K562 (cell line): ENCODE measurements at regions not wholly inside any gene's neighbourhood (a gene's known extent, or its start where the extent isn't known, plus 50 kb on each side); places are given as distances from the start of the nearest gene placed in this dataset.

Experiments used
- BCL6 ChIP-seq: fragments of 250-450 bp; sonication (Bioruptor Pico); IDR thresholded peaks from 2 replicates; pipeline ENCODE4 v1.4.0; 2020
- CREB3 ChIP-seq: fragments of 450-650 bp; conservative IDR thresholded peaks from 2 replicates; pipeline ENCODE4 v1.6.1; 2016; ENCODE audit warnings: missing genetic modification characterization, low read depth, mild to moderate bottlenecking, missing compliant biosample characterization, moderate library complexity
- CTCF ChIP-seq, 3 experiments: IDR thresholded peaks in 2 of 3; conservative IDR thresholded peaks in 1 of 3; 2 replicates each; pipeline ENCODE4 v1.5.1; 2011 to 2012; ENCODE audit warnings: low read length in 3 of 3, mild to moderate bottlenecking in 3 of 3, control low read depth in 2 of 3, improper control_type of control experiment in 1 of 3, inconsistent platforms in 1 of 3, low read depth in 1 of 3, mixed read lengths in 1 of 3, moderate library complexity in 1 of 3; ENCODE audit not compliant: insufficient read depth in 2 of 3
- DPF2 ChIP-seq: fragments of 450-650 bp; IDR thresholded peaks from 2 replicates; pipeline ENCODE4 v1.6.1; 2016
- HDAC2 ChIP-seq: fragments of 450-650 bp; IDR thresholded peaks from 2 replicates; pipeline ENCODE4 v1.6.1; 2016; ENCODE audit warnings: mild to moderate bottlenecking
- NBN ChIP-seq: fragments of 450-650 bp; IDR thresholded peaks from 2 replicates; pipeline ENCODE4 v1.6.1; 2016; ENCODE audit warnings: low read depth, mild to moderate bottlenecking
- NFIC ChIP-seq: fragments of 450-650 bp; IDR thresholded peaks from 2 replicates; pipeline ENCODE4 v1.6.1; 2017; ENCODE audit warnings: mild to moderate bottlenecking, inconsistent platforms
- NFYB ChIP-seq: IDR thresholded peaks from 2 replicates; pipeline ENCODE4 v1.6.1; 2011; ENCODE audit warnings: mild to moderate bottlenecking, moderate library complexity; ENCODE audit not compliant: insufficient read length; ENCODE audit errors: extremely low read depth
- POLR2AphosphoS5 ChIP-seq: IDR thresholded peaks from 2 replicates; pipeline ENCODE4 v1.6.1; 2011; ENCODE audit warnings: mild to moderate bottlenecking, low read depth, low read length, moderate library complexity; ENCODE audit not compliant: control insufficient read depth, insufficient read depth
- PRDM10 ChIP-seq: fragments of 450-650 bp; IDR thresholded peaks from 2 replicates; pipeline ENCODE4 v1.6.1; 2018; ENCODE audit not compliant: partially characterized antibody
- REST ChIP-seq, 2 experiments: fragments of 450-650 bp; formaldehyde crosslinking in 1 of 2; IDR thresholded peaks; 2 replicates each; pipeline versions ENCODE4 v1.4.0 to v1.6.1; 2014 to 2020; ENCODE audit warnings: mild to moderate bottlenecking in 2 of 2, borderline replicate concordance in 1 of 2, low read depth in 1 of 2
- TRIM28 ChIP-seq: fragments of 450-650 bp; IDR thresholded peaks from 2 replicates; pipeline ENCODE4 v1.6.1; 2017
- ZFX ChIP-seq: sonication (generic); formaldehyde crosslinking; IDR thresholded peaks from 2 replicates; pipeline ENCODE4 v1.8.0; 2022; ENCODE audit warnings: mild to moderate bottlenecking, missing genetic modification reagents, moderate library complexity

GRCh38 chr3:28680050-28680449 lies 331.4 kb upstream of the AZI2 start:
- TF ChIP-seq CTCF (IDR thresholded peaks at IDR 0.05 in 2 of 3, conservative IDR thresholded peaks at IDR 0.05 in 1 of 3; ENCODE audit: insufficient read depth in 2 of 3, low read depth in 1 of 3, low read length in 3 of 3) (no peak), ZFX (CRISPR knock-in tag) (no peak), NFYB (no peak), POLR2AphosphoS5 (no peak), CREB3 (tag) (no peak), NBN (no peak), DPF2 (no peak), PRDM10 (no peak), BCL6 (CRISPR knock-in tag) (no peak), NFIC (no peak), TRIM28 (no peak), REST (IDR thresholded peaks at IDR 0.05; ENCODE audit: borderline replicate concordance) (no peak), REST (CRISPR knock-in tag; IDR thresholded peaks at IDR 0.05; ENCODE audit: low read depth) (no peak), HDAC2 (no peak)
